VCaP (cell line): ENCODE measurements at regions not wholly inside any gene's neighbourhood (a gene's known extent, or its start where the extent isn't known, plus 50 kb on each side); places are given as distances from the start of the nearest gene placed in this dataset.

Experiments used
- H3K27ac ChIP-seq: fragments of 450-650 bp; 2 replicates; pipeline ENCODE4 v1.5.1; 2017
- CTCF ChIP-seq: fragments of 450-650 bp; conservative IDR thresholded peaks from 2 replicates; pipeline ENCODE4 v1.5.1; 2017; ENCODE audit warnings: mild to moderate bottlenecking, moderate library complexity

GRCh38 chr18:72233106-72233505 is 311.0 kb downstream of the CBLN2 start:
- no peak overlapping the region for H3K27ac ChIP-seq
- TF ChIP-seq CTCF = no peak

- H3K27ac ChIP-seq = no peak overlapping the region
- no peak for TF ChIP-seq CTCF
Observed at GRCh38 chr18:72232644-72233043, 311.5 kb downstream of the CBLN2 start.

GRCh38 chr18:72225958-72226357 is 318.2 kb downstream of the CBLN2 start:
- no peak for TF ChIP-seq CTCF
- H3K27ac ChIP-seq = no peak overlapping the region

- TF ChIP-seq CTCF = no peak
- no peak overlapping the region for H3K27ac ChIP-seq
Observed at GRCh38 chr18:72223733-72224132, 320.4 kb downstream of the CBLN2 start.

- no peak overlapping the region for H3K27ac ChIP-seq
- no peak for TF ChIP-seq CTCF
Observed at GRCh38 chr18:72208920-72209676, 335.0 kb downstream of the CBLN2 start.

- no peak overlapping the region for H3K27ac ChIP-seq
- TF ChIP-seq CTCF = no peak
Observed at GRCh38 chr18:72207280-72207679, 336.9 kb downstream of the CBLN2 start.

- no peak overlapping the region for H3K27ac ChIP-seq
- no peak for TF ChIP-seq CTCF
Observed at GRCh38 chr18:72206814-72207213, 337.3 kb downstream of the CBLN2 start.
